ENCODE measurements at regions not wholly inside any gene's neighbourhood (a gene's known extent, or its start where the extent isn't known, plus 50 kb on each side); places are given as distances from the start of the nearest gene placed in this dataset.

DNA sequence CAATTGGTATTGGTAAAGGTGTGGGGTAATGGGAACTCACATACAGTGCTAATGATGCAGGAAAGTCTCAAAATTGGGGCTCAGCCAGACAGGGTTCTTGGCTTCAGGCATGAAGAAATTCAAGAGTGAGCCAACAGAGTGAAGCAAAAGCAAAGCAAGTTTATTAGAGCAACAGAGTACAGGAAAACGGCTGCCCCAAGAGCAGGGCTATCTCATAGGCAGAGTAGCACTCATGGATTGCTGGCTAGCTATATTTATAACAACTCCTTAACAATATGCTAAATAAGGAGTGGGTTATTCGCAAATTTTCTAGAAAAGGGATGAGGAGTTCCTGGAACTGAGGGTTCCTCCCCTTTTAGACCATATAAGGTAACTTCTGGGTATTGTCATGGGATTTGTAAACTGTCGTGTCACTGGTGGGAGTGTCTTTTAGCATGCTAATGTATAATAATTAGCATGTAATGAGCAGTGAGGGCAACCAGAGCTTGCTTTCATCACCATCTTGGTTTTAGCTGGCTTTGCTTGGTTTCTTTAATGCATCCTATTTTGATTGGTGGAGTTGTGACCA, 233.8 kb upstream of the NOL4 start:
- Histone ChIP-seq H3K9me3 (ENCODE audit: control insufficient read depth in 2 of 3, insufficient read depth in 1 of 3, low read length in 3 of 3) (no peaks in the 10 kb centered on the region), H3K27me3 (ENCODE audit: control insufficient read depth, insufficient read depth, low read length) (no peaks in the 10 kb centered on the region), H3K4me3 (ENCODE audit: low read length in 3 of 3) (no peak overlapping the region), H3K4me1 (ENCODE audit: control insufficient read depth in 2 of 3, insufficient read depth in 2 of 3, low read depth in 1 of 3, low read length in 3 of 3) (no peaks in the 10 kb centered on the region), H3K9ac (ENCODE audit: low read length in 3 of 3) (no peak overlapping the region), H3K36me3 (ENCODE audit: control insufficient read depth in 2 of 3, insufficient read depth in 3 of 3, low read length in 3 of 3) (no peaks in the 10 kb centered on the region), H3K27ac (ENCODE audit: low read depth in 2 of 2, low read length in 2 of 2) (no peak overlapping the region)
- FAIRE-seq (no peak), DNase-seq (no peak)
- intact Hi-C loops (cut with DNase I), result no loop called here
- TF ChIP-seq, protein P1, sequence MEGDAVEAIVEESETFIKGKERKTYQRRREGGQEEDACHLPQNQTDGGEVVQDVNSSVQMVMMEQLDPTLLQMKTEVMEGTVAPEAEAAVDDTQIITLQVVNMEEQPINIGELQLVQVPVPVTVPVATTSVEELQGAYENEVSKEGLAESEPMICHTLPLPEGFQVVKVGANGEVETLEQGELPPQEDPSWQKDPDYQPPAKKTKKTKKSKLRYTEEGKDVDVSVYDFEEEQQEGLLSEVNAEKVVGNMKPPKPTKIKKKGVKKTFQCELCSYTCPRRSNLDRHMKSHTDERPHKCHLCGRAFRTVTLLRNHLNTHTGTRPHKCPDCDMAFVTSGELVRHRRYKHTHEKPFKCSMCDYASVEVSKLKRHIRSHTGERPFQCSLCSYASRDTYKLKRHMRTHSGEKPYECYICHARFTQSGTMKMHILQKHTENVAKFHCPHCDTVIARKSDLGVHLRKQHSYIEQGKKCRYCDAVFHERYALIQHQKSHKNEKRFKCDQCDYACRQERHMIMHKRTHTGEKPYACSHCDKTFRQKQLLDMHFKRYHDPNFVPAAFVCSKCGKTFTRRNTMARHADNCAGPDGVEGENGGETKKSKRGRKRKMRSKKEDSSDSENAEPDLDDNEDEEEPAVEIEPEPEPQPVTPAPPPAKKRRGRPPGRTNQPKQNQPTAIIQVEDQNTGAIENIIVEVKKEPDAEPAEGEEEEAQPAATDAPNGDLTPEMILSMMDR (IDR thresholded peaks at IDR 0.05; ENCODE audit: borderline replicate concordance, extremely low read depth, insufficient read depth), result no peak

DNA sequence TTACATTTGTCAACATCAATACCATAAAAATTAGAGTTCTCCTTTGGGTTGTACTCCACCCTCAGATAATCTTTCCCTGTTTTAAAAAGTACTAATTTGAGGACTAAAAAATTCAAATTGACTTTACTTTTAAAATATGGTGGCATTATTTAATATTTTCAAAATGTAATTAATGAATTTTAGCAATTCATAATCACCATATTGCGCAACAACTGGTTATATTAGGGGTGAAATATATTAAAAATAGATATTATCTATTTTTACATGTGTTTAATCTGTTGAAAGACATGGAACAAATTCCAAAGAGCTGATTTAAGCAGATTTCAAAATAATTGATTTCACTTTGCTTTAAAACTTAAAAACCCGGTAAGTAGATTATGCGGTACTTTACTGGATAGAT, 236.6 kb upstream of the NOL4 start:
- no peak overlapping the region for H3K9ac ChIP-seq (ENCODE audit: low read length in 3 of 3)
- H3K4me3 ChIP-seq (ENCODE audit: low read length in 3 of 3), result no peak overlapping the region
- no peak overlapping the region for H3K27ac ChIP-seq (ENCODE audit: low read depth in 2 of 2, low read length in 2 of 2)
- H3K27me3 ChIP-seq (ENCODE audit: control insufficient read depth, insufficient read depth, low read length), result no peaks in the 10 kb centered on the region
- TF ChIP-seq, protein P1 (IDR thresholded peaks at IDR 0.05; ENCODE audit: borderline replicate concordance, extremely low read depth, insufficient read depth), result no peak
- no peaks in the 10 kb centered on the region for H3K36me3 ChIP-seq (ENCODE audit: control insufficient read depth in 2 of 3, insufficient read depth in 3 of 3, low read length in 3 of 3)
- no peaks in the 10 kb centered on the region for H3K4me1 ChIP-seq (ENCODE audit: control insufficient read depth in 2 of 3, insufficient read depth in 2 of 3, low read depth in 1 of 3, low read length in 3 of 3)
- no peaks in the 10 kb centered on the region for H3K9me3 ChIP-seq (ENCODE audit: control insufficient read depth in 2 of 3, insufficient read depth in 1 of 3, low read length in 3 of 3)
- intact Hi-C loops (cut with DNase I), result no loop called here
- DNase-seq, result no peak
- FAIRE-seq, result no peak

DNA sequence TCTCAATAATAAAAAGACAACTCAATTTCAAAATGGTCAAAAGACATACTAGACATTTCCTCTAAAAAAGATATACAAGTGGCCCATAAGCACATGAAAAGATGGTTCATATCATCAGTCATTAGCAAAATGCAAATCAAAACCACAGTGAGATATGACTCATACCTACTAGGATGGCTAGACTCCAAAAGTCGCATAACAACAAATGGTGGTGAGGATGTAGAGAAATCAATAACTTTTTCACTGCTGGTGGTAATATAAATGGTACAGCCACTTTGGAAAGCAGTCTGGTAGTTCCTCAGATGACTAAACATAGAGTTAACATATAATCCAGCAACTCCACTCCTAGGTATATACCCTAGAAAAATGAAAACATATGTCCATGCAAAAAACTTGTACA, 242.3 kb upstream of the NOL4 start:
- DNase-seq, result no peak
- no peak overlapping the region for H3K4me3 ChIP-seq (ENCODE audit: low read length in 3 of 3)
- H3K27ac ChIP-seq (ENCODE audit: low read depth in 2 of 2, low read length in 2 of 2), result no peak overlapping the region
- no peak for FAIRE-seq
- no peaks in the 10 kb centered on the region for H3K4me1 ChIP-seq (ENCODE audit: control insufficient read depth in 2 of 3, insufficient read depth in 2 of 3, low read depth in 1 of 3, low read length in 3 of 3)
- no peaks in the 10 kb centered on the region for H3K36me3 ChIP-seq (ENCODE audit: control insufficient read depth in 2 of 3, insufficient read depth in 3 of 3, low read length in 3 of 3)
- H3K9me3 ChIP-seq (ENCODE audit: control insufficient read depth in 2 of 3, insufficient read depth in 1 of 3, low read length in 3 of 3), result no peaks in the 10 kb centered on the region
- no peak overlapping the region for H3K9ac ChIP-seq (ENCODE audit: low read length in 3 of 3)
- TF ChIP-seq, protein P1 (IDR thresholded peaks at IDR 0.05; ENCODE audit: borderline replicate concordance, extremely low read depth, insufficient read depth), result no peak
- intact Hi-C loops (cut with DNase I), result no loop called here
- H3K27me3 ChIP-seq (ENCODE audit: control insufficient read depth, insufficient read depth, low read length), result no peaks in the 10 kb centered on the region

DNA sequence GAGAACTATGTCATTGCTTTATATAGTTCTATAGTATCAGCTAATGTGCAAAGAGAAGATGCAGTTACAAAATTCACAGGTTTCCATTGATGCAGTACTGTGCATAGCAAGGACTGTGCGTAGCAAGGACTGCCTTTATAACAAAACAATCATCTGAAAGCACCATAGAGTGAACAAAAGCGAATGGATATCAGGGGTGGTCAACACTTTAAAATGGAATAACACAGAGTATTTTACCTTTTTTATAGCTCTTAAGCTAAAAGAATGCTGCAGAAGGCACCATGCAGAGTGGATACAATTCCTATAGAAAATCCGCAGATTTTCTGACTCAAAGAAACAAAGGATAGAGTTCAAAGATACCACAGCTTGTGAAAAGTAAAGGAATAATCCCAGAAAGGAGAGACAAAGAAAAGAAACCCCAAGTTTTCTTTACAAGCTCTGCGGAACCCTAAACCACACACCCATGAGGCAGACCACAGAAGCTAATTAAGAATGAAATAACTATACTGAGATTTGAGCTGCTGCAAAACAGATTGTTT, 229.9 kb upstream of the DTNA start:
- Histone ChIP-seq H3K27ac (ENCODE audit: low read depth in 2 of 2, low read length in 2 of 2) (no peak overlapping the region), H3K4me3 (ENCODE audit: low read length in 3 of 3) (no peak overlapping the region), H3K27me3 (ENCODE audit: control insufficient read depth, insufficient read depth, low read length) (no peaks in the 10 kb centered on the region), H3K36me3 (ENCODE audit: control insufficient read depth in 2 of 3, insufficient read depth in 3 of 3, low read length in 3 of 3) (no peaks in the 10 kb centered on the region), H3K9me3 (ENCODE audit: control insufficient read depth in 2 of 3, insufficient read depth in 1 of 3, low read length in 3 of 3) (peaks cover 0 to 3% (median 0%) of the 10 kb centered on the region in 3 donors), H3K9ac (ENCODE audit: low read length in 3 of 3) (no peak overlapping the region), H3K4me1 (ENCODE audit: control insufficient read depth in 2 of 3, insufficient read depth in 2 of 3, low read depth in 1 of 3, low read length in 3 of 3) (no peaks in the 10 kb centered on the region)
- intact Hi-C loops (cut with DNase I), result no loop called here
- TF ChIP-seq, protein P1 (IDR thresholded peaks at IDR 0.05; ENCODE audit: borderline replicate concordance, extremely low read depth, insufficient read depth), result no peak
- FAIRE-seq, result no peak
- DNase-seq, result no peak

All from kidney (tissue), 13 donors.